Peyer's patch (tissue), 4 donors: ENCODE measurements at regions not wholly inside any gene's neighbourhood (a gene's known extent, or its start where the extent isn't known, plus 50 kb on each side); places are given as distances from the start of the nearest gene placed in this dataset.

Experiments
- DNase-seq, 3 donors: peaks; one replicate each; pipeline ENCODE4 v3.0.0-alpha.2; 2017 to 2019
- H3K27ac ChIP-seq, 4 donors: fragments of 200-600 bp; sonication (generic); one replicate each; pipeline ENCODE4 v1.5.1; 2016 to 2019
- H3K27me3 ChIP-seq, 2 donors: fragments of 200-600 bp; sonication (generic); one replicate each; pipeline ENCODE4 v1.5.1; 2019
- H3K36me3 ChIP-seq, 3 donors: fragments of 200-600 bp; sonication (generic); one replicate each; pipeline ENCODE4 v1.5.1; 2016 to 2019
- H3K4me1 ChIP-seq, 4 donors: fragments of 200-600 bp; sonication (generic); one replicate each; pipeline ENCODE4 v1.5.1; 2016 to 2019
- H3K4me3 ChIP-seq, 4 donors: fragments of 200-600 bp; sonication (generic); 1 replicate in 3 of 4; 2 replicates in 1 of 4; pipeline ENCODE4 v1.5.1; 2016 to 2019; ENCODE audit warnings: mild to moderate bottlenecking in 1 of 4
- H3K9me3 ChIP-seq, 4 donors: fragments of 200-600 bp; sonication (generic); one replicate each; pipeline ENCODE4 v1.5.1; 2016 to 2019; ENCODE audit warnings: mild to moderate bottlenecking in 1 of 4
- POLR2A ChIP-seq, 2 donors: fragments of 450-650 bp; IDR thresholded peaks; one replicate each; pipeline ENCODE4 v1.5.1; 2017; ENCODE audit warnings: antibody characterized with exemption in 2 of 2, mild to moderate bottlenecking in 2 of 2, moderate library complexity in 2 of 2
- TF ChIP-seq, protein P1 (sequence below), 6 experiments: fragments of 450-650 bp in 4 of 6; fragments of 200-600 bp in 2 of 6; sonication (generic) in 1 of 6; IDR thresholded peaks; one replicate each; pipeline ENCODE4 v1.5.1; 2017 to 2019; ENCODE audit warnings: antibody characterized with exemption in 6 of 6, mild to moderate bottlenecking in 3 of 6, moderate library complexity in 1 of 6

DNA sequence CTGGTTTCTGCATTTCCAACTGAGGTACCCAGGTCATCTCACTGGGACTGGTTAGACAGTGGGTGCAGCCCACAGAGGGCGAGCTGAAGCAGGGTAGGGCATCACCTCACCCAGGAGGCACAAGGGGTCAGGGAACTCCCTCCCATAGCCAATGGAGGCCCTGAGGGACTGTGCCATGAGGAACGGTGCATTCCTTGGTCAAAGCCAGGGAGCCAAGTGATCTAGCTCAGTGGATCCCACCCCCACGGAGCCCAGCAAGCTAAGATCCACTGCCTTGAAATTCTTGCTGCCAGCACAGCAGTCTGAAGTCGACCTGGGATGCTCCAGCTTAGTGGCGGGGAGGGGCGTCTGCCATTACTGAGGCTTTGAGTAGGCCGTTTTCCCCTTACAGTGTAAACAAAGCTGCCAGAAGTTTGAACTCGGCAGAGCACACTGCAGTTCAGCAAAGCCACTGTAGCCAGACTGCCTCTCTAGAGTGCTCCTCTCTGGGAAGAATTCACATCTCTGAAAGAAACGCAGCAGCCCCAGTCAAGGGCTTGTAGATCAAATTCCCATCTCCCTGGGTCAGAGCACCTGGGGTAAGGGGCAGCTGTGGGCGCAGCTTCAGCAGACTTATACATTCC is 1386.6 kb upstream of the PCDH9 start:
- no peaks in the 10 kb centered on the region for H3K36me3 ChIP-seq
- no peak overlapping the region for H3K4me3 ChIP-seq
- no peaks in the 10 kb centered on the region for H3K9me3 ChIP-seq
- DNase-seq, result no peak
- no peaks in the 10 kb centered on the region for H3K27me3 ChIP-seq
- no peak overlapping the region for H3K27ac ChIP-seq
- H3K4me1 ChIP-seq, result no peaks in the 10 kb centered on the region
- TF ChIP-seq POLR2A (IDR thresholded peaks at IDR 0.05), result no peak
- TF ChIP-seq, protein P1, sequence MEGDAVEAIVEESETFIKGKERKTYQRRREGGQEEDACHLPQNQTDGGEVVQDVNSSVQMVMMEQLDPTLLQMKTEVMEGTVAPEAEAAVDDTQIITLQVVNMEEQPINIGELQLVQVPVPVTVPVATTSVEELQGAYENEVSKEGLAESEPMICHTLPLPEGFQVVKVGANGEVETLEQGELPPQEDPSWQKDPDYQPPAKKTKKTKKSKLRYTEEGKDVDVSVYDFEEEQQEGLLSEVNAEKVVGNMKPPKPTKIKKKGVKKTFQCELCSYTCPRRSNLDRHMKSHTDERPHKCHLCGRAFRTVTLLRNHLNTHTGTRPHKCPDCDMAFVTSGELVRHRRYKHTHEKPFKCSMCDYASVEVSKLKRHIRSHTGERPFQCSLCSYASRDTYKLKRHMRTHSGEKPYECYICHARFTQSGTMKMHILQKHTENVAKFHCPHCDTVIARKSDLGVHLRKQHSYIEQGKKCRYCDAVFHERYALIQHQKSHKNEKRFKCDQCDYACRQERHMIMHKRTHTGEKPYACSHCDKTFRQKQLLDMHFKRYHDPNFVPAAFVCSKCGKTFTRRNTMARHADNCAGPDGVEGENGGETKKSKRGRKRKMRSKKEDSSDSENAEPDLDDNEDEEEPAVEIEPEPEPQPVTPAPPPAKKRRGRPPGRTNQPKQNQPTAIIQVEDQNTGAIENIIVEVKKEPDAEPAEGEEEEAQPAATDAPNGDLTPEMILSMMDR (IDR thresholded peaks at IDR 0.05), result no peak

DNA sequence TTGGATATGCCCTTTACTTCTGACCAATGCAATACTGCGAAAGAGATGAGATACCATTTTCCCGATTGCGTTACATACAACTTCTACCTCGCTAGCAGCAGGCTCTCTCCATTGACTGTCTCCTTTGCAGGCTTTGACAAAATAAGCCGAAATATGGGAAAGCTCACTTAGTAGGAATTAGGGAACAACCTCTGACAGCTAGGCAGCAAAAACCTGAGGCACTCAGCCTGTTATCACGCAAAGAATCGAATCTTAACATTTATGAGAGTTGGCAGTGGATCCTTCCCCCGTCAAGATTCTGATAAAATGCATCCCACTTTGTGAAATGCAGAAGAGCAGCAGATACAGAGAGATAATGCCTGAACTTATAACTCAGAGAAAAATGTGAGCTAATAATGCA is 1379.5 kb upstream of the PCDH9 start:
- no peak overlapping the region for H3K4me3 ChIP-seq
- no peak overlapping the region for H3K27ac ChIP-seq
- no peaks in the 10 kb centered on the region for H3K36me3 ChIP-seq
- TF ChIP-seq, protein P1 (IDR thresholded peaks at IDR 0.05), result no peak
- no peak for TF ChIP-seq POLR2A (IDR thresholded peaks at IDR 0.05)
- H3K4me1 ChIP-seq, result no peaks in the 10 kb centered on the region
- H3K27me3 ChIP-seq, result no peaks in the 10 kb centered on the region
- no peaks in the 10 kb centered on the region for H3K9me3 ChIP-seq
- DNase-seq, result no peak

DNA sequence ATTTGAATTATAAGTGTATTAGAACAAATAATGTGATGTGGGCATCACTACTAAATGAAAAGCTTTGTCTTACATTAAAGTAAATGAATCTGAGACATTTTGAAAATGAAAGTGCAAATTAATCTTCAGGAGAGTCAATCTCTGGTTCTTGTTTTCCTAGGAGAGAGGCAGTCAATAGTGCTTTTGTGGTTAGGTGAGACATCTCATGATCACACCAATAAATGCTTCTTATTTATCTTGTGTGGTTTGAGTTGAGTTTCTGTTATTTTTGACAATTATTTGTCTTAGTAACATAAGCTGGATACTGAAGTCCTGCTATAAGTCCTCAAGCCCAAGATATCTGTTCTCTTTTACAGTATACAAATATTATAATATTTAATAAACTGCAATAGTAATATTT is 1378.0 kb upstream of the PCDH9 start:
- Histone ChIP-seq H3K4me3 (no peak overlapping the region), H3K27me3 (no peaks in the 10 kb centered on the region), H3K36me3 (no peaks in the 10 kb centered on the region), H3K27ac (no peak overlapping the region), H3K4me1 (no peaks in the 10 kb centered on the region), H3K9me3 (no peaks in the 10 kb centered on the region)
- no peak for TF ChIP-seq POLR2A (IDR thresholded peaks at IDR 0.05)
- DNase-seq, result no peak

DNA sequence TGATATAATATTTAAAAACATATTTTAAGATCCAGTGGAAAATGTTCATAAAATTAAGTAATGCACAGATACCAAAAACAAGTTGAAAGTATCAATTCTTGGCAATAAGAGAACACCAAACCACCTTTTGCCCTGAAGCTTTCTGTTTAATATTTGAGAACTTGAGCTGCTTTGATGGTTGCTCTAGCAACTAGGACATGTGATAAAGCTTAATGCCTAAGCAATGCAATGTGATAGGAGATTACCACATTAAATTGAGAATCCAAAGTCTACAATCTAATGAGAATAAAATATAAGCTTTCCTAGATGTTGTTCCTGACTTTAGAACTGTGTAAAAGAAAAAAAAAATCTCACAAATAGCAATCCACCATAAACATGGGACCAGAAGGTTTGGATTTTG is 1367.5 kb upstream of the PCDH9 start:
- Histone ChIP-seq H3K27me3 (no peaks in the 10 kb centered on the region), H3K9me3 (no peaks in the 10 kb centered on the region), H3K4me3 (no peak overlapping the region), H3K27ac (no peak overlapping the region), H3K4me1 (no peaks in the 10 kb centered on the region), H3K36me3 (no peaks in the 10 kb centered on the region)
- TF ChIP-seq POLR2A (IDR thresholded peaks at IDR 0.05), result no peak
- TF ChIP-seq, protein P1 (IDR thresholded peaks at IDR 0.05), result no peak
- no peak for DNase-seq

DNA sequence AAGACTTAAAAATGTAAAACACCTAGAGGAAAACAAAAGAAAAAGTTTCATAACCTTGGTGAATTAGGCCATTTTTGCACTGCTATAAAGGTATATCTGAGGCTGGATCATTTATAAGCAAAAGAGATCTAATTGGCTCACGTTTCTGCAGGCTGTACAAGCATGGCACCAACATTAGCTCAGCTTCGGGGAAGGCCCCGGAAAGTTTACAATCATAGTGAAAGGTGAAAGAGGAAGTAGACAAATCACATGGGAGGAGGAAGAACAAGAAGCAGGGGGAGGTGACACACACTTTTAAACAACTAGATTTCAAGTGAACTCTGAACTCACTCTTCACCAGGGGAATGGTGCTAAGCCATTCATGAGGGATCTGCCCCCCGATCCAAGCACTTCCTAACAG is 1358.5 kb upstream of the PCDH9 start:
- Histone ChIP-seq H3K27me3 (no peaks in the 10 kb centered on the region), H3K27ac (no peak overlapping the region), H3K36me3 (no peaks in the 10 kb centered on the region), H3K4me3 (no peak overlapping the region), H3K9me3 (no peaks in the 10 kb centered on the region), H3K4me1 (no peaks in the 10 kb centered on the region)
- peak in 2 of 3 donors; percentile 18 to 45 for DNase-seq
- TF ChIP-seq POLR2A (IDR thresholded peaks at IDR 0.05), result no peak
- TF ChIP-seq, protein P1 (IDR thresholded peaks at IDR 0.05), result no peak

DNA sequence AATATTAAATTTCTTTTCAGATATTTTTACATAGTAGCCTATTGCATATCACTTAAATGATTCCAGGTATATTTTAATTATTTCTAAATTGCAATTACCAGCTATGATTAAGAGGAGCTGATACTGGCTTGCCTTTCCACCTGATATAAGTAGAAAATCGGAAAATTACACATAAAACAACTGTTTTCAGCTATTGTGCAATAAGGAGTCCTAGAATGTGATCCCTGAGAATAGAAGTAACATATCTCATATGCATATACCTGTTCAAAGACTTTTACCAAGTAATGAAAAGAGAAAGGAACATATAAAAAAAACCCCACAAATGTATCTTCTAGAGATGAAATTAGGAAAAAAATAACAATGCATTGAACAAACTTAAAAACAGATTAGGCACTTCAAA is 1354.6 kb upstream of the PCDH9 start:
- Histone ChIP-seq H3K4me3 (no peak overlapping the region), H3K27me3 (no peaks in the 10 kb centered on the region), H3K36me3 (no peaks in the 10 kb centered on the region), H3K27ac (no peak overlapping the region), H3K9me3 (no peaks in the 10 kb centered on the region), H3K4me1 (no peaks in the 10 kb centered on the region)
- no peak for DNase-seq
- TF ChIP-seq POLR2A (IDR thresholded peaks at IDR 0.05), result no peak
- TF ChIP-seq, protein P1 (IDR thresholded peaks at IDR 0.05), result no peak
